Effector CD8-positive, alpha-beta T cell (primary cell): ENCODE measurements at regions not wholly inside any gene's neighbourhood (a gene's known extent, or its start where the extent isn't known, plus 50 kb on each side); places are given as distances from the start of the nearest gene placed in this dataset.

Experiments used
- DNase-seq: peaks from one replicate; lab custom pipeline; 2025; lab: John Stamatoyannopoulos, UW

DNA sequence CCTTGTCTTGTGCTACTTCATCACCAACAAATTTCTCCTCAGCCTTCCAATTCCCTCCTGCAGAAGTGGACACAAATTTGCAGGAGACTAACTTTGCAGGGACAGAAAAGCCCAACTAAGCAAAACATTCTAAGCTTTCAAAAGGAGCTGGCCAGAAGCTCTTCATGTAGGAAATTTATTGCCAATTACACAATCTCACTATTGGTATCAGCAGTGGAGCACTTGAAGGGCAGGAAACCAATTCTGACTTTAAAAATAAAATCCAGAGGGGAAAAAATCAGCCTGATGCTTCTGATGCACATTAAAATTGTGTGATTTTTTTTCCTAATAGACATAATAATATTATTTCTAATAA, 193.3 kb downstream of the LY86 start:
- DNase-seq = no peak

DNA sequence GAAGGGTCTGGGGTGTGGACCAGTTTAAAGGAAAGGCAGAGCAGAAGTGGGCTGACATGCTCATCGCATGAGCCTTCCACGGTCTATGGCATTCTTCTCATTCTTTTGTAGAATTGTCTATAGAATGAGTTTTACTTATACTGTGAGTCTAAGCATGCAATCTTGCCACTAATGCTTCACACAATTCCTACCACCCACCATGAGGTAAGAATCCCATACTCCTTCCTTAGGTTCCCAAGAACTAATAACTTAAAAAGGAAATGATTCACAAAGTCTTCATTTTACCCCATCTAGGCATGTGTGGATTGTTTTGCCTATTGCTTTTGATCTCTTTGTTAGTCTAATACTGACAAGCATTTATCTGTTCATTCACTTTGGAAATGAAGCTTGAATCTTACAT, 195.2 kb downstream of the LY86 start:
- no peak for DNase-seq

DNA sequence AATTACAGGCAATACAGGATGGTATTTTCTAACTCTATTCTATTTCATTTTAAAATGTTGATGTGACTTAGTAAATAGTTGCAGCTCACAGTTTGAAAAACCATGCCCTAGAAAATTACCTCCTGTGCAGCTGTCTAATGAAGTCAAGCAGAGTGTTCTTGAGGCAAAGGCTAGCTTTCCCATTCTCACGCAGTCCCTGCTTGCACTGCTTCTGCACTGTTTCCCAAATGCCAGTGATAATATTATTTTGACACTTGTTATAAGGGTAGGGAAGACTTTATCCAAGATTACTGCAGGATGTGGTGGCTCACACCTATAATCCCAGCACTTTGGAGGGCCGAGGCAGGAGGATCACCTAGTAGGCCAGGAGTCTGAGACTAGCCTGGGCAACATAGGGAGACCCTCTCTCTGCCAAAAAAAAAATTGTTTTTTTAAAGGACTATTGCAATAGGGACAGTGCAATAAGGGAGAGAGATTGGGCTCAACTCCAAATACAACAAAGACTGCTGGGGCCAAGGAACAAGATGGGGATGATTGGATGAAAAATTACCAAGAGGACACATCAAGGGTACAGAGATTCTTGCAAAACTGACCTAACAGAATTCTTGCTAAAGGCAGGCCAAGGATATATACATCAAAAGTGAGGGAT, 196.1 kb downstream of the LY86 start:
- no peak for DNase-seq

DNA sequence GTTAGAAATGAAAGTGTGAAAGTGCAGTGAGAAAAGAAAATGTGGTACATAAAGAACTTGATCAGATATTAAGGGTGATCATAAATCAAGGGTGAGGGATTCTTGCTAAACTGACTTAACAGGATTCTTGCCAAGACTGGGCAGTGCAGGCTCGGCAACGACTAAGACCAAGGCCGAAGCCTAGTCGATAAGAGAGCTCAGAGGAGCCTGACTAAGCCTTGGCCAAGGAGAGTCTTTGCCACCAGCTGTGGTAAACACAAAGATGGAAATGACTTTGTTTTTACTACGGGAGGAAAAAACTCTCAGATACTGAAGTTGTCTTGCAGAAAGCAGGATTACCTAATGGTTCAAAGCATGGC, 196.6 kb downstream of the LY86 start:
- DNase-seq = no peak

DNA sequence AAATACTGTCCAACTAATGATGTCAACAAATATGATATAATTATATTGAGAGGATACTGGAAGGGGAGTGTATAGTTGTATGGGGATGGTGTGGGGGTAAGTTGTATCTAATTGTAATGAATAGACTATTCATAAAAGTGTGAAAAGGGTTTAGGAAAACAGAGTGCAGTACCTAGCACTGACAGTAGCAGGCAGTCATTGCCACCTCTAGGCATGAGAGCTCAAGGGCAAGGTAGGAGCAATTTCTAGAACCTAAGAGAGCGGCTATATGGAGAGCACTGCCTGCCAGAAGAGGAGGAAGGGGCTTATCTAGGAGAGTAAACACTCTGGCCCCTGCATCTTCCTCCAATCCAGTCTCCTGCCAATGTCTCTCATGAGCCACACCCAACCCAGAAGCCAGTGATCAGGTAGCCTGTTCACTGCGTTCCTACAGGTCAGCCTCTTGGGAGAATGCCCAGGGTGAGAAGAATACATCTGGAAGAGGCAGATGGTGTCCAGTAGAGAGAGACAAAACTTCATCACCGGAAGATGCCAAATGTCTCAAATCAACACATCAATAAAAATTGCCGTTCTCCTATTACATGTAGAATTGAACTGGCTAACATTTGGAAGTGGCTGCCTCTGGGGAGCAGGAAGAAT, 200.0 kb downstream of the LY86 start:
- DNase-seq = no peak

DNA sequence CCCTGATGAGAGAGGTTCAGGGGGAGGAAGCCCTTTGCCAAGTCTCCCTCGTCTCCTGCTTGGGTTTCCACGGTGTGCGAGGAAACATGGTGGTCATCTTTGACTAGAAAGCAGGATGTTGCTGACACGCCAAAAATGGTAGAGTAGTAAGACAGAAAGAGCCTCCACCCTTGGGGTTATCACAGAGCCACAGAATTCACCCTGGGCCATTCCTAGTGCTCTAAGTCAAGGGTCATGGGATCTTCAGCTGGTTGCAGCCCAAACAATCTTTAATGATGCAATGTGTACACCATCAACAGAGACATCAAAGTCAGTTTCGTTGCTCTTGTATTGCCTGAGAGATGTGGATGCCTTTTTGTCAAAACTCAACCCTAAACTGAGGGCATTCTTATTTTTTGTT, 201.9 kb downstream of the LY86 start:
- no peak for DNase-seq

DNA sequence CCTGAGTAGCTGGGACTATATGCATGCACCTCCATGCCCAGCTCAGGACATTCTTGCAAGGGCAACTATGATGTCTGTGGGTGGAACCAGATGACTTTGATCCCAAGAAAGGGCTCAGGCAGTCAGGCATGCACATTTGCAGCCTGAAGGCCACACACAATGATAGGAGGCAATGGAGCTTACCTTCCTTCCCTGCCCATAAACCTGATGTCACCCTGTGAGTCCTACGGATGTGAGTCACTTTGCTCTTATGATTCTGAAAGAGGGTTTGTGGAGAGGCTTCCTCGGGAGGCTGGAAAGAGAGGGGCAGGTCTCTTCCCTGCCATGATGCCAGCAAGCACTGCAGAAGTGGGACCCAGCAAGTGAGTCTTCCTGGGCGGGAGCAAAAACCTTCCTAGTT, 202.4 kb downstream of the LY86 start:
- DNase-seq = no peak

DNA sequence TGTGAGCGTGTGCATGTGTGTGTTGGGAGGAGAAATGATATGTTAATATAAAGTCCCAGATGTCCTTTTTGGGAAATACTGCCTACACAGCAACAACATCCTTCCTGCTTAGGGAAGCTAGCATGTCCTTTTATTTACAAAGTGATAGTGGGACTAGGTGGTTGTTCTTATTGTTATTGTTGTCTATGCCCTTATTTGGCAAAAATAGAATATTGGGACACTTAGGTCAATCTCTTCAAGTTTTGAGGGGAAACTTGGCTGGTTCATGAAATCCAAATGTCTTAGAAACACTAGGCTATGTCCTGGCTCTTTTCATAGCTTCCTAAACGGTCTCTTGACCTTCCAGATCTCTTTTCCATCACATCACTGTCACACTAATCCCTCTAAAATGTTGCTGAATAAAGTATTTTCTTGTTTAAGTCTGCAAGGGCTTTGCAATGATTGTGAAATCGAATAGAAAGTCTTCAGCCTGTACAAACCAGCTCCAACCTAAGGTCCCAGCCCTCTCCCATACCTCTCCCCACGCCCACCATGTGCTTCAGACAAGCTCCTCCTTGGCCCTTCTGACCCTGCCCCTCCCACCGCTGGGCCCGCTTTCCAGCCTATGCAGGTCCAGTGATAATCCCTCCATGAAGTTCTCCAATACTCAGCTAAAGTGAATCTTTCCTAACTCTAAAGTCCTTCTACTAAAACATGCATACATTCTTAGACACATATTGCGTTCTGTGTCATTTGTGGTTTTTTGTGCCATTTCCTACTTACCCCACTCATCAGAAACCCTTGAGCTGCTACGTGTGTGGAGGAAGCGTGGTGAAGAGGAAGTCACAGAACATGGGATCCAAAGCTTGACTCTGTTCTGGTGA, 205.1 kb downstream of the LY86 start:
- DNase-seq = no peak

DNA sequence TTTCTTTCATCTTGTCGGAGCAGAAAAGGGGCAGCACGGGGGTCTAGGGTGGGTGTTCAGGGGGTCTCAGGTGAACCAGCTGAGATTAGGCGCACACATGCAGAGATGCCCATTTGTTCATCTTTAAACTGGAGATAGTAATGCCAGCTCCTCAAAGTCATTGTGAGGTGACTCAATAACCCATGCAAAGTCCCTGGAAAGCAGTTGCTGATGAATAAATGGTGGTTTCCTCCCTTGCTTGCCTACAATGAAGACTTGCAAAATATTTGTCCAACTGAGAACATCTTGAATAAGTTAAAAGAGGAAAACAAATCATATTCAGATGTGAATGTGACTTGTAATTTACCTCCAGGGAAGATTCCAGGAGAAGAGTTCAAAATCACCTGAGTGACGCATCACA, 206.9 kb downstream of the LY86 start:
- no peak for DNase-seq

DNA sequence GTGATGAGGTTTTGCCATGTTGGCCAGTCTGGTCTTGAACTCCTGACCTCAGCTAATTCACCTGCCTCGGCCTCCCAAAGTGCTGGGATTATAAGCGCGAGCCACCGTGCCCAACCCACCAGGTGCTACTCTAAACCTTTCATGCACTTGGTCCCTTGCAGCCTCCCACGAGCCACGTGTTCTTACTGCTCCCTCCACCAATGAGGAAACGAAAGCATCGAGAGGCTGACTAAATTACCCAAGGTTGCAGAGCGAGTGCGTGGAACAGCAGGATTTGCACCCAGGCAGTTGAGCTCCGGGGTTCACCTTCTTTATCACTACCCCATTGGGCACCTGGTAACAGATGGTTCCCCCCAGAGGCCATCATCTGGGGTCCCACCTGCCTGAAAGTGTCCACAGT, 208.3 kb downstream of the LY86 start:
- no peak for DNase-seq

DNA sequence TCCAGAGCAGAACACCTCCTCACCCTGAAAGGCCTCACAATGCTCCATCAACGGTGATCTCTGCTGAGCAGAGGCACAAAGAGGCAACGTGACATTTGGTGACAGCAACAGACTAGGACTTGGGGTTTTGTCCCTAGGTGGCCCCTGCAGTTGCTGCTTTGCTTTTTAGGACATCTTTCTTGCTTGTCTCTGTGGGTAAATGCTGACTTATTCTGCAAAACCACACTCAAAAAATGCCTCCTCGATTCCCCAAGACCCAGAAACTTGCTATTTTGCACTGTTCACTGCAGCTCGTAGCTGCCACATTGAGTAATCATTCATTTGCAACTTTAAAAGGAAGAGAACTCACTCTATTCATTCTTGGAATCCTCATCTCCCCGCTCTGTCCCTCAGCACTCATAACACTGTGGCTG, 209.9 kb downstream of the LY86 start:
- no peak for DNase-seq

DNA sequence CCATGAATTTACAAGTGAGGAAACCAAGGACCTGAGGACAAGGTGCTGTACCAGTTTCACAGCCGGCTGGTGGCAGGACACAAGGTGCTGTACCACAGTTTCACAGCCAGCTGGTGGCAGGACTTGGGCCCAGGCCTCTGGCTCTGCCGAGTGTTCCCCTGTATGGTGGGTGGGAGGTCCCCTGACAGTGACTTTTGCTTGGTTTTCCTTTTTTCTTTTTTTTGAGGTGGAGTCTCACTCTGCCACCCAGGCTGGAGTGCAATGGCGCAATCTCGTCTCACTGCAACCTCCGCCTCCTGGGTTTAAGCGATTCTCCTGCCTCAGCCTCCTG, 212.4 kb downstream of the LY86 start:
- DNase-seq = no peak

DNA sequence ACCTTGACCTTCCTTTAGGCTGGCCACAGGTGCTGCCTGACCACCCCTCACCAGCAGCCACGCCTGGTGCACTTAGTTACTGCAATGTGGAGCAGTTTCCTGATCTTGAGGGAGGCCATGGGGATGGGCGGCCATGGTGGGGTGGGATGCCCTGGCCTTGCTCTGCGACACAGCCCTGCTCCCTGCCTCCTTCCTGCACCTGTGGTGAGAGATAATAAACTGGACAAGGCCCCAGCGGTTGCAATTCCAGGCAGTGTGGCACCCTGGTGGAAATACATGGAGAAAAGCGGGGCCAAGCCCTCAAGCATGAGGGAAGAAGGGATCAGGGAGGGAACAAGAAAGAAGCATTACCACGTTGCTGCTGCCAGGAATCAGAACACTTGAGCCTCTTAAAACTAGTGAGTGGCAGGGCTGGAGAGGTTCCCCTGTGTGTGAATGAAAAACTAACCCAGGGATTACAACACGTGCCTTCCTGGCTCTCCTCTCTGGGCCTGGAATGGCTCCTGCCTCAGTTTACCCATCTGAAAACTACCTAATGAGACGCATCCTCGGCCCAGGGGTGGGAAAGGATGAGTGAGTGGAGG, 213.2 kb downstream of the LY86 start:
- DNase-seq = no peak

DNA sequence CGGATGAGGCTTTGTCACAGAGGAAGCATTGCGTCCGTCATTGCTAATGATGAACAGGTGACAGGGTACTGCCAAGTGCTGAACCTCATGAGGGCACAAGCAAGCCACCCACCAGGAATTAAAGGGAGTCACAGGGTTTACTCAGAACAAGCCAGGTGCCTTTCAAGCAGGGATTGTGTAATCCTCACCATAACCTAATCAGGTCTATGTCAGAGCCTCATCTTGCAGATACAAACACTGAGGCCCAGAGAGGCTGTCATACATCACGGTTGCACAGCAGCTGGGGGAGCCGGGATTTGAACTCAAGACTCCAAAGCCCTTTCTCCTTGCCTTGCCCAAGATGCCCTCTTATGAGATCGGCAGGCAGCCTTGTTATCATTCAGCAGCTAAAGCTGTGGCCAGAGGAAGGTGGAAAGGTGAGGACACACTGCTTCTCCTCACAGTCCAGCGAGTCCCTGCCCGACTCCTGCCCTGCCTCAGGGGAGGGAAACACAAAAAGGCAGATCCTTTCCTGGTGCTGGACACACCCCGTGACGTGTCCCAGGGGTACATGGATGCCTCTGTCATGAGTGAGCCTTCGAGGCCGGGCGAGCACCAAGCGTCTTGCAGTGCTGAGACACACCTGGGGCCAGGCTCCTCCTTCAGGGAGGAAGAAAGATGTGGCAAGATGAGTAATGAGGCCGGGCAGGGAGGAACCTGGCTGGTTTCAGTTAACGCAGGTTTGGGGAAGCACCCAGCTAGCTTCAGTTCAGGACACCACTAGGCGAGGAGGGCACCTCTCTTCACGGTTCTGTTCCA, 214.9 kb downstream of the LY86 start:
- no peak for DNase-seq

DNA sequence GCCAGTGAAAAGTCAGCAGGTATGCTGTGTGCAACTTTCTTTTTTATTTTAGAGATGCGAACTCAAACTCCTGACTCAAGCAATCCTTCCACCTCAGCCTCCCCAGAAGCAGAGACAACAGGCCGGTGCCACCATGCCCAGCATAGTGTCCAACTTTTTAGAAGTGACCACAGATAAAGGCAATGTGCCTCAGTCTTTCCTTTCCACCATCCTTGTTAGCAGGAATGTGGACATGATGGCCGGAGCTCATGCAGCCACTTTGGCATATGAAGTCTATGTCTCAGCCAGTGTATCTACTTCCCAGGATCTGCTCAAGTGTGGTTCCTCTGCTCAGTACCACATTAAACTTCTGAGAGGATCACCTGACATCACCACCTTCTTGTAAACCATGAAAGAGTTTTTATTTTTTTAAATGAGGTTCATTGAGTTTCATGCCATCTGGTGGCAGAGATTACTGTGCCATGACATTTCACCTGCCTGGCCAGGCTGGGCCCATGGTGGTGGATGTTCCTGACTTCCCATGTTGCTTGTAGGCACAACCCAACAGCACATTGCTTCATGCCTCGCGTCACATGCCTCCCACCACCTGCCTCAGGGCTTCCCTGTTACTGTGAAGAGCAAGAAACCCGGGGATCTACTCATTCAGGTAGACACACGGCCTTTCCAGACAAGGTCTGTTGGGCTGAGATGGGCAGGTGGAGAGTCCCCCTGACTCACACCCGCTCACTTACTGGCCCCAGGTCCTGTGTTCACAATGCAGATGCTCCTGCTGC, 216.5 kb downstream of the LY86 start:
- no peak for DNase-seq

DNA sequence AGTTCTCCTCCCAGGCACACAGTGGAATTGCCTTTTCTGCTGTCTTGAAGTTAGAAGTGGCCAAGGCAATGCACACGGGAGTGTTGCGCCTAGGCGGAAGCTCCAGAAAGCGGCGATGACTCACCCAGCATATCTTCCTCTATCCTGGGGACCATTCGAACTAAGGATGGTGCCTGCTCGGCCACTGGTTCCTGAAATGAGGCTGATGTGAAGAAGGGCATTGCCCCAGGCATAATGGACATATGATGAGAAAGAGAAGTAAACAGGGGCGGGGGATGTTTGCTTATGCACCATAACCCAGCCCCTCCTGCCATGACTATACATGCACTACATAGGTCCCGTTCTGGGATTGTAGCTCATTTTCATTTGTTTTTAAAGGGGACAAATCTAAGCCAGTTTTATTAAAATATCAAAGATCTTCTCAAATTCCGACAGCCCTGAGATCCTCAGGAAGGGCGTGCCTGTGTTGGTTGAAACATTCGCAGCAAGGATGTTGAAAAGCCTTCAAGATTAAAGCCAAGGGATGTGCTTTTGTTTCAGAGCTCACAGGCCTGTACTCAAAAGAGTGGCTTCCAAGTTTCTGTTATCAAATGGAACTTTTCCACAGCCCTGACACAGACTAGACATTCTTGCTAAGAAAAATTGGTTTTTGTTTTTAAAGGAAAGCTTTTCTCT, 218.5 kb downstream of the LY86 start:
- DNase-seq = no peak

DNA sequence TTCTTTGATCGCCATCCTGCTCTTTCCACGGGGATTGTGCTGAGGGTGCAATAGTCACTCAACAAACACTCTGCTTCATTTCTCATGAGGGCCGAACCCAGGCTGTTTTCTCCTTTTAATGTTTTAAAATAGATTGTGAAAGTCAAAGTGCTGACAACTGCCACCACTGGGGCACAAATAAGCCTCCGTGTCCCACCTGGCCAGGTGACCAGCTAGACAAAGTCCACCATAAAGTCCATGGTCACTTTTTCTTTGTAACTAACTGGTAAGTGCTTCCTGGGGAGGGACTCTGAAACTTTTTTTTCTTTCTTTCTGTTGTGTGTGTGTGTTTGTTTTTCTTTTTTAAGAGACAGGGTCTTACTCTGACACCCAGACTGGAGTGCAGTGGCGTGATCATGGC, 219.8 kb downstream of the LY86 start:
- DNase-seq = no peak

DNA sequence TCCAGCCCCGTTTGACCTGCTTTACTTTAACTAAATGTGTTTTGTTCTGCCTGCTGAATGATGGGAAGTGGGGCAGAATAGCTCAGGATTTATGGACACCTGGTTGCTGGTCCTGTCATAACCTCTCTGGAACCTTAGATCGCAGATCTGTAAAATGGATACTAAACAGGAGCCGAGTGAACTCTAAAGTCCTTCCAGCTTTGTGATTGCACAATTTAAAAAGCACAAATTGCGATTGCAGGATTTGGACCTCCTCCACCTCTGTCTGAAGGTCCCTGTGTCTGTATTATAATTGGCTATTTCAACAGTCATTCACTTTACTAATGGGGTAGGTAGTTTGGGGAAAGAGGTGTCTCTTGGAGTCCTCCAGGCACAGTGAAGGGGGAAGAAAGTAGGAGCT, 220.4 kb downstream of the LY86 start:
- DNase-seq = no peak

DNA sequence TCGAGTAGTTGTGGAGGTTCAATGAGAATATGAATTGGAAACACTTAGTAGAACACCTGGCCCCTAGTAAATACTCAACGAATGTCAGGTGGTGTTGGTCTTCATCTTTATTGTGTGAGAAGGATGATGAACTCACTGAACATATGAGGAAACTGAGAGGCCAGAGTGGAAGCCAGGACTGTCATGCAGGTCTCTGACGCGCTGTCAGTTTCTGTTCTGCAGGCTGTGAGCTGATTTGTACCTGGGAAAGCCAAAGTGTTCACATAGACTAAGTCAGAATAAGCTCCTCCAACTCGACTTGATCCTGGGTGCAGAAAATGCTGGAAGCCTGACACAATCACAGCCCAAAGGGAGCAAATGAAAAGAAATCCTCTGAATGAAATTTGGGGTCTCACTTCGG, 222.2 kb downstream of the LY86 start:
- no peak for DNase-seq

DNA sequence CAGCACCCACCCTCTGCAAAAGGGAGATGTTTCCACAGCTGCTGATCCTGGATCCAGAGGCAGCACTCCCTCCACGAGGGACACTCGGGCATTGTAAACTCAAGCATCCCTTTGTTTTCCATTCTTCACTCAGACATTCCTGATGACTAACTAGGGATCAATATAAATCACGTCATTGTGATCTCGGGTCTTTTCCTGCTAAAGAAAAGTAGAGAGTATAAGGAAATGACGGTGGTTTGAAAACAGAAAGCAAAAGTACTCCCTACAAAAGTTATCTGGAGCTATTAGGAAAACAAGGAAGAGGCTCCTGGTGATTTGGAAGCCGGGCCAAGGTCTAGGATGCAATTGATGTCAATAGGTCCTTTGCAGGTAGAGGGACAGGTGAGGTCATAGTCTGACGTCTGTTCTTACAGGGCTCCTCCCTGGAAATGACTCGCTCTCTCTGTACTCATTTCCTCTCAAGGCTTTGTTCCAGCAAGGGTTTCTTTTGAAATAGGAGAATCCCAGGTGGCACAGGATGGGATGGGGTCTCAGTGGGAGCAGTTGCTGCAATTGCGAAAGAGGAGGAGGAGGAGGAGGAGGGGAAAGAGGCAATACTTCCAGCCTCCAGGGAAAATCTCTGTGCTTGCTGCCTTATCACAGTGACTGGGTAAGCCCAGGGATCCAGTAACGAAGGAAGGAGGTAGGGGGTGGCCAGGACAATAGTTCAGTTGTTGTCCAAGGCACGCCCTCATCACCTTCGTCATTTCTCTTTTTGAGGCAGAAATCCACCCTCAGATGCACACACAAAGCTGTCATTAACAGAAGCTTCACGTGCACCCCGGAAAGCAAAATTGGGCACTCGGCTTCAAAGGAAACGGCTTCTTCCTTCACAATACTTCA, 222.8 kb downstream of the LY86 start:
- peak; percentile 8 for DNase-seq
